HFF-Myc (cell line): ENCODE measurements at regions not wholly inside any gene's neighbourhood (a gene's known extent, or its start where the extent isn't known, plus 50 kb on each side); places are given as distances from the start of the nearest gene placed in this dataset.
"Not testable (repeated sequence)": the region's sequence is repeated elsewhere in the genome, so short reads cannot be mapped to it uniquely, and the experiment has no call there.

Source experiments
- DNase-seq: peaks from one replicate; pipeline ENCODE4 v3.0.0-alpha.2; 2011; ENCODE audit warnings: low read depth; ENCODE audit errors: extremely low read depth
- H3K4me3 ChIP-seq: replicated peaks from 2 replicates; pipeline ENCODE4 v1.5.1; 2011; ENCODE audit warnings: low read depth, mild to moderate bottlenecking, control low read depth, low read length
- CTCF ChIP-seq: IDR thresholded peaks from 2 replicates; pipeline ENCODE4 v1.5.1; 2012; ENCODE audit warnings: mild to moderate bottlenecking, low read depth, low read length, control low read depth; ENCODE audit errors: missing control alignments

- TF ChIP-seq CTCF = no peak
- no peak overlapping the region for H3K4me3 ChIP-seq
- no peak for DNase-seq
Observed at GRCh38 chr18:22827216-22827615, 105.9 kb upstream of the RBBP8 start.

- H3K4me3 ChIP-seq = no peak overlapping the region
- DNase-seq = no peak
- TF ChIP-seq CTCF = no peak
Observed at GRCh38 chr18:22827741-22828140, 105.4 kb upstream of the RBBP8 start.

- H3K4me3 ChIP-seq = no peak overlapping the region
- no peak for TF ChIP-seq CTCF
- DNase-seq = no peak
Observed at GRCh38 chr18:22828171-22828570, 105.0 kb upstream of the RBBP8 start.

GRCh38 chr18:22828583-22828982 is 104.5 kb upstream of the RBBP8 start:
- not testable (repeated sequence) for DNase-seq, H3K4me3 ChIP-seq

- DNase-seq = no peak
- TF ChIP-seq CTCF = no peak
Observed at GRCh38 chr18:22829781-22830180, 103.3 kb upstream of the RBBP8 start.

GRCh38 chr18:22830511-22830910 is 102.6 kb upstream of the RBBP8 start:
- H3K4me3 ChIP-seq = no peak overlapping the region
- no peak for TF ChIP-seq CTCF
- no peak for DNase-seq

More at GRCh38 chr18:22829781-22830180, 103.3 kb upstream of the RBBP8 start:
- H3K4me3 ChIP-seq = no peak overlapping the region

- no peak for TF ChIP-seq CTCF
- H3K4me3 ChIP-seq = no peak overlapping the region
- DNase-seq = no peak
Observed at GRCh38 chr18:22831441-22831904, 101.7 kb upstream of the RBBP8 start.
